Glomerular endothelial cell (primary cell): ENCODE measurements at regions not wholly inside any gene's neighbourhood (a gene's known extent, or its start where the extent isn't known, plus 50 kb on each side); places are given as distances from the start of the nearest gene placed in this dataset.

Source experiments
- DNase-seq: peaks from one replicate; pipeline ENCODE4 v3.0.0-alpha.2; 2011; ENCODE audit warnings: low read depth, low spot score; ENCODE audit errors: extremely low read depth

DNA sequence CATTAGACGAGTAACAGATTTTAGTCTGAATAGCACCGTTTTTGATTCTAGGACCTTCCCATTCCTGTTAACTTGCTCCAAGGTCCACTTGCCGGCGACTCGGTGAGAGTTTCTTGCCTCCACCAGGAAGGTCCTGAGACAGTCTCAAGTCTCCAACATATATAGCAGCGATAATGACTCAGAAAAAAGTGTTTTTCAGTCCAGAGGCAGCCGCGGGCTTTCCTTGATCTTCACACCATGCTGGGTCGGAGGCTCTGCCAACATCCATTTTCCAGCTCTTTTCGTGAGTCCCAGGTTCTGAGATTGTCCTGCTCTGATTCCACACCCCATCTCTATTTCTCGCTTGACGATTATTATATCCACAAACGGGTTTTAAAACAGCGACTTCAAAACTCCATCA is 170.5 kb downstream of the GPX5 start:
- no peak for DNase-seq

DNA sequence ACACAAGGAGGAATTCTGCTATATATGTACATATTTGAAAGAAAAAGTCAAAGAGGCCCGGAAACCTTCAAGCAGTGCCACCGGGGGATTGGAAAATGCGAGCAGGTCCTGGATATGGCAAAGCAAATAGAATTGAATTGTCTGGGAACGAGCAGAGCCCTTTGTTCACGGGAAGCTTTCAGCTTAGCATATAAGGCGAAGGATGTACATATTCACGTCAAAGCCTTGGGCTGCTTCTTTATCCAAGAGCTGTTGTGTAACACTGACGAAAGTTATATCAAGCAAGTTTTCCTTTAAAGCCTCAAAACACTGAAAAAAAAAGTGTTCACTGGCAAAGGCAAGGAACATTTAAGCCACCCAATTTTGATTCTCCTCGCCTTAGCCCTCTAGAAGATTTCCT is 171.0 kb downstream of the GPX5 start:
- no peak for DNase-seq

DNA sequence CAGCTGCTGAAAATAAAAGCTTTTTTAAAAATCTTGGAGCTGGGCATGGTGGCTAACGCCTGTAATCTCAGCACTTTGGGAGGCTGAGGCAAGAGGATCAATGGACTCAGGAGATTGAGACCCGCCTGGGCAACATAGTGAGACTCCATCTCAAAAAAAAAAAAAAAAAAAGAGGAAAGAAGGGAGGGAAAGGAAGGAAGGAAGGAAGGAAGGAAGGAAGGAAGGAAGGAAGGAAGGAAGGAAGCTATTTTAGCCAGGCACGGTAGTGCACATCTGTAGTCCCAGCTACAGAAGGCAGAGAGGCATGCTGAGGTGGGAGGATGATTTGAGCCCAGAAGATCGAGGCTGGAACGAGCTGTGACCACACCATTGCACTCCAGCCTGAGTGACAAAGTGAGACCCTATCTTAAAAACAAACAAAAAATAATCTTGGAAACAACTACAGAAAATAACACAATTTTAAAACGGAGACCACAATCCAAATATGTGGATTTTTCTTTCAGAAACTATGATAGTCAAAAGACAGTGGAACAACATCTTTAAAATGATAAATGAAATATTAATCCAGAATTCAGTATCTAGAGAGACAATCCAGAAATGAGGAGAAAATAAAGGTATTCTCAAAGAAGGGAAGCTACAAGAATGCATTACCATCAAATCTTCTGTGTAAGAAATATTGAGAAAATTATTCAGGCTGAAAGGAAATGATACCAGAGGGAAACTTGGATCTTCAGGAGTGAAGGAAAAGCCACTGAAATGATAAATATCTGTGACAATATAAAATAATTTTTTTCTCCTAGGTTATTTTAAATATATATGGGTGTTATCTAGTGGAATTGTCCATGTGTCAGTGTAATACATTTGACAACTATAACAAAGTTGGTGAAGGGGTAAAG is 182.0 kb downstream of the GPX5 start:
- no peak for DNase-seq

DNA sequence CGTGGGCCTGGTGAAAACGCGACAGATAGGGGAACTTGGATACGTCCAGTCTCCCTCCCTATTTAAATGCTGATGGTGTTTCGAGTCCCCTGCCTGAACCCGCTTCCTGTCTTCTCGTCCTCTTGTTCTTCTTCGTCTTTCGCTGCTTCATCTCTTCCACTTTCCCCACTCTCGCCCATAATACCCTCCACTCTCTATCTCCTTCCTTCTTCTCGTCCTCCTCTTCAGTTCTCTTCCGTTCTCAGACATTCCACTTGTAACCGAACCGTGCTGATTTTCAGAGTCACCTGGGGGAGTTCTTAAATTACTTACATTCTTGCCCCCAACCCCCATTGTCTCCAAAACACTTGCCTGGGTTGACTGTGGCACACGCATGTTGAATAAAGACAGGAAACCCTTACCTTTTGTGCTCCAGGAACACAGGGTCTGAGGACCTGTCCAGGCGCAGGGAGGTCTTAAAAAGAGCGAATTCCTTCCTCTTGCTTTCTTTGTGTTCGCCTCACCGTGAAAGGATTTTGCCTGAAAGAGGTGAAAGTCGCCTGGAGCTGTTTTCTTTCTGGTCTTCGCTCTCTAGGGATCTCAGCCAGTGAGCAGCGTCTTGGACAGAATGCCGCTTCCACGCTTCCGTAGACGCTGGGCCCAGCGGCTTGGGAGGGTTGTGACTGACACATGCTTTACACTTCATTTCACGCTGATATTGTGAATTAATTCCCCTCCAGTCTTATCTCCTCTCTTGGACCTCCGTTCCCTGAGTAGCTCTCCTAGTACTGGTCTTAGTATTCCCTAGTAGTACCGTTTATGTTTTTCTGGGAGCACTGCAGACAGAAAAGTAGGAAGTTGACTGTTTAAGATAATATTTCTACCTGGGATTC is 184.0 kb downstream of the GPX5 start:
- DNase-seq, result no peak

DNA sequence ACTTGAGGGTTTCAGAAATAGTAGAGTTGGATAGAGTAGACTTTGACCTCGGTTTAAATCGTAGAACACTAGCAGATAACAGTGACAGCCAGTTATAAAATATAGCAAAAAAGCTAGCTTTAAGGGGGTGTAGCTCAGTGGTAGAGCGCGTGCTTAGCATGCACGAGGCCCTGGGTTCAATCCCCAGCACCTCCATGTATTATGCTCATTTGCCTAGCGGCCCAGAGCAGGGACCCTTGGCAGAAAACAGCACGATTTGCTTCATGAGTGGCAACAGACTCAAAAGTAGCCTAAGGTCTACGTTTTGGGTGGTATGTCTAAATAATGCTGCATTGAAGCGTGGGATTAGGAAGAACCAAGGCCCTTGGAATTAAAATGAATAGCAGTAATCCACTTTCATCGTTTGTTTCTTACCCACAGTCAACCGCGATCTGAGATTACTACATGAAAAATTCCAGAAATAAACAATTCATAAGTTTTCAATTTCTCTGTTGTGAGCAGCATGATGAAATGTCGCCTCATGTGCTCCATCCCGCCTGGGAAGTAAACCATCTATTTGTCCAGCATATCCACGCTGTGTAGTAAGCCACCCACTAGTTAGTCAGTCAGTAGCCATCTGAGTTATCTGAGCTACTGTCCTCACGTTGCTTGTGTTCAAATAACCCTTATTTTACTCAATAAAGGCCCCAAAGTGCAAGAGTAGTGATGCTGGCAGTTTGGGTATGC is 184.9 kb downstream of the GPX5 start:
- DNase-seq, result no peak

DNA sequence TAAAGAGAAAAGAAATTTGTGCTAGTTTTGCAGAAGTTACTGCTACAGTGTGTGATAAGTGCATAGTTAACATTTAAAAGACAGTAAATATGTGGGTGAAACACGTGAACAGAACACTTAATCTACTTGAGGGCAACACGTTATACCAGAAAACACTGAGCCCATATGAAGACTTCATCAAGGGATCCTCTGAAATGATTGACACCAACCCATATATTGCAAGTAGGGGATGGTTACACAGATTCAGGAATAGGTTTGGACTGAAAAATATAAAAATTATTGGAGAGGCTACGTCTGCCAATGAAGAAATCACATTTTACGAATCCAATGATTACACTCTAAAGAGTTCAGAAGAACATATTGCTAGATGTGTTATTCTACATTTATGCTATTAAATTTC is 185.6 kb downstream of the GPX5 start:
- no peak for DNase-seq

DNA sequence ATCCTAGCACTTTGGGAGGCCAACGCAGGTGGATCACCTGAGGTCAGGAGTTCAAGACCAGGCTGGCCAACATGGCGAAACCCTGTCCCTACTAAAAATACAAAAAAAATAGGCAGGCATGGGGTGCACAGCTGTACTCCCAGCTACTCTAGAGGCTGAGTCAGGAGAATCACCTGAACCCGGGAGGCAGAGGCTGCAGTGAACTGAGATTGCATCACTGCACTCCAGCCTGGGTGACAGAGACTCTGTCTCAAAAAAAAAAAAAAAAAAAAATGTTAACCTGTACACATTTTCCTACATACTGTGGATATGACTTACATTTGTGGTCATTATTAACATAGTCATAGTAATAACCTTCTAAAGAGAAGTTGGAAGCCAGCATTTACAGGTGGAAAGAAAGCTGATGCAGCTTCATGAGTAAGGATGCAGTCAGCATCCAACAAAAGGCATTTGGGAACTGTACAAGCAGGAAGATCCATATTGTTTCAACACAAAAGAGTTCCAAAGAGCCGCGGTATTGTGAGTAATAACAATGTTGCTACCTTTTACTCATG is 186.2 kb downstream of the GPX5 start:
- no peak for DNase-seq

DNA sequence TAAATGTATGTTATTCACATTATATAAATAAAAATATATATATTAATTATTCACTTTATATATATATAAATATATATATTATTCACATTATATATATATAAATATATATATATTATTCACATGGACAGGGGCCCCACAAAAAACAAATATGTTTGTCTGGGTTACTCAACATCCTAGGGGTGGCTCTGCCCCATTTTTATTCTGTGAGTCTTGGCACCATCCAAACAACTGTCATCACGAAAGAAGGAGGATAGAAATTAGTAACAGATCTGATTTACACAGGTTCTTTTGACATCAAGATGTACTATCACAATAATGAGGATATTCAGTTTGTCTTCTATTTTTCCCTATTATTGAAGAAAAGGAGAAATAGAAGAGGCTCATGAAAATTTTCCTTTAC is 187.3 kb downstream of the GPX5 start:
- no peak for DNase-seq

DNA sequence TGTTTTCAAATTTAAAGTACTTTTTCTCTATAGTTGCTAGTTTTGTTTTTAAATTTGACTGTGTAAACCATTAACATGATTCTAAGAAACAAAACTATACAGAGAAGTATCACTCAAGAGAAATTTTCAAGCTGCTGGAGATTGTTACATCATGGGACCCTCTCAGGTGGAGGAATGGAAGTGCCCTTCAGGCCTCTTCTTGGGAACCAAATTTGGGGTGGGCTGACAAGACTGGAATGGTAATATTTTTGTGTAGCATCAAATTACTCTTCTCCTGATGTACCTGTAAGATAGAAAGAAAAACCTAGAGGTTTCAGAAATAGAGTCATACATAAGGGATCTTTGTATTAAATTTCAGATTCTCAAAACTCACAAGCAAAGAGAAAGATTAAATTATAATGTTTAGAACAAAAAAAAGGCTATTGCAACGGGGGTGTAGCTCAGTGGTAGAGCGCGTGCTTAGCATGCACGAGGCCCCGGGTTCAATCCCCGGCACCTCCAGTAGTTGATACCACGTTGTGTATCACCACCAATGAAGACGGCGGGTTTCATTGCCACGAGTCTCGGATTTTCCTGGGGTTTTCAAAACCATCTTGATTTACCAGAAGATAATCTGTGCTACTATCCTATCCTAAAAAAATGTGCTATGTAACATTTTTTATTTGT is 193.7 kb downstream of the GPX5 start:
- DNase-seq, result no peak

DNA sequence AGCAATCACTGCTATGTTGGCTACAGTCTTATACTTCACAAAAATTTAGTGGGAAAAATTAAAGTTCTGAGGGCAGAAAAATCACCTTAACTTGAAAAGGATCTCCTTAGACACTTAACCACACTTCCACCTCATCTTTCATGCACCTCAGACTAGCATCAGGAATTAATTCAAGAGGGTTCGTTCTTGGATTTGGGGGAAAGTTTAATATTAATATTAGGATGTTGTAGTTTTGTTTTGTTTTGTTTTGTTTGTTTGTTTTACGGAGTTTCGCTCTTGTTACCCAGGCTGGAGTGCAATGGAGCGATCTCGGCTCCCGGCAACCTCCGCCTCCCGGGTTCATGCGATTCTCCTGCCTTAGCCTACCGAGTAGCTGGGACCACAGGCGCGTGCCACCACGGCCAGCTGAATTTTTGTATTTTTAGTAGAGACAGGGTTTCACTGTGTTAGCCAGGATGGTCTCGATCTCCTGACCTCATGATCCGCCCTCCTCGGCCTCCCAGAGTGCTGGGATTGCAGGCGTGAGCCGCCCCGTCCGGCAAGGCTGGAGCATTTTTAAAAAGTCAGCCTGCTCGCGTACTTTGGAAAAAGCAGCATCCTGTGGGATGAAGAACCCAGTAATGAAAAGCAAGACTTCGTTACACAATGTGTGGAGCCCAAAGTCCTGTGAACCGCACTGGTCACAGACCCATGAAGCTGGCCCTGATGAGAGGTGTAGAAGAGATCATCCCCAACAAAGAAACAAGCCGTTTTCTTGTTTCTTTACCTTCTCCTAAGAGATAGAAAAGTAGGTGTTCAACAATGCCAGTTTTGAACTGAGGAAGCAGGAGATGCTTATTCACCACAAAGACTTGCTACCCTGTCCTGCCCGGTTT is 194.9 kb downstream of the GPX5 start:
- no peak for DNase-seq

DNA sequence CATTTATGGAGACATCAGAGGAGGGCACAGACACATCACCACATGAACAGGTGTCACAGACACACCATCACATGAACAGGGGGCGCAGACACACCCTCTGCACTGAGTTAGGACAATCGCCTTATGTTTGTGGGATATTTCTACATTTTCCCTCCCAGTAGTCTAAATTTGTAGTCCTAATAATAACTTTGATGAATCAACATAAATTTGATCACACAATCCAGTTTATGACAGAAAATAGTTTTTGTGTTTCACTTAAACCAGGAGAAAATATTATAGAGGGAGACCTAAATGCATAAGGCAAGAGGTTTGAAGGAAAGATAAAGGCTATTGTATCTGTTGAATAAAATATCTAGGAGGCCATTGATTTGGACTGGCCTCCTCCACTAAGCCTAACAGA is 195.7 kb downstream of the GPX5 start:
- no peak for DNase-seq

DNA sequence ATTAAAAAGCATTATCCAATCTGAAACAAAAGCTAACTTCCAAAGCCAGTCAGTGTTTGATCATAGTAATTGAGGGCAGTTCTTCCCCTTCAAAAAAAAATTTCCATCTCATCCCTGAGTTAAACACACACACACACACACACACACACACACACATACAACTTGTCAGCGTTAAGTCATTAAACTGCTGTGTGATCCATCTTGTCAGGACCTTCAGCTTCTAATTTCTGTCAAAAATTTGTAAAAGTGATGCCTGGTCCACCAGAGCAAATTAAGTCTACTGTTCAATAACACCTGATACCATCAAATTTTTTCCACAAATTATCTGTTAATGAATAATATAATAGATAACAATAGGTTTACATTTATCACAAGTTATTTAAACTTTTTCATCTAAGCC is 198.7 kb downstream of the GPX5 start:
- DNase-seq, result no peak

DNA sequence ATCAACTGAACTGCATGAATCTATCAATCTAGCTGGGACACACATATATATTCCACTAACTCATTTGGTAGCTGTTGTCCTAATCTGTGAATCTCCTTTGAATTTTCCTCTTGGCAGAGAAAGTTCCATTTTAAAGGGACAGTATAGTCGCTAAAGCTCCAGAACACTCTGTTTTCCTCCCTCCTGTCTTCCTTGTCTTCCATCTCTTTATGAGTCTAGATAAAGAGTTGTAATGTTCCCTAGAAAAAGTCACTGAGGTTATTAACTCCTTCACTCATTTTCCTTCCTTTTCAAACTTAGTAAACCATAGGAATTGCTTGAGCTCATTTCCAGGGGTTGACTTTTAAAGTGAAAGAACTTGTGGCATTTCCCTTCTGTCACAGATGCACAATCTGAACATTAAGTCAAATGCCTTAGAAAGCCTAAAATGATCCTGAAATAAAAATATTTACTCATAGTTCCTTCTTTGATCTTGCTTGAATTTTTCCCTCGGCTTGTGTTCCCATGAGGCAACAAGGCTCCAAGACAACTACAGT is 198.4 kb downstream of the TRIM27 start:
- DNase-seq, result no peak

DNA sequence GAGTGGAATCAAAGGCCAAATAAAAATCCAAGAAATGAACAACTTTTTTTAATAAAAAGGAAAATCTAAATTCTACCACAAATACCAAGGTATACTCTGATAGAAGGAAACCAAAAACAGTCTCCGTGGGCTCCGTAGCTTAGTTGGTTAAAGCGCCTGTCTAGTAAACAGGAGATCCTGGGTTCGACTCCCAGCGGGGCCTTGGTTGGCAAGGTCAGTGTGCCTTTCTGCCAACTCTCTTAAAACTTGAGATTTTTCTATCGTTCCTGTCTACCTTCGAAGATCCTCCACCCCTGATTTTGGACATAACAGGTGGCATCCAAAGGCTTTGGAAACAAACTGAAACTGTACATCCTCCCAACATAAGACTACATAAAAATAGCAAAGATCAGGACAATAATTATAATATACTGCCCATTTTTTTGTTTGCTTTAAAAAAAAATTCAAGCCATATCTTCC is 197.9 kb downstream of the TRIM27 start:
- no peak for DNase-seq

DNA sequence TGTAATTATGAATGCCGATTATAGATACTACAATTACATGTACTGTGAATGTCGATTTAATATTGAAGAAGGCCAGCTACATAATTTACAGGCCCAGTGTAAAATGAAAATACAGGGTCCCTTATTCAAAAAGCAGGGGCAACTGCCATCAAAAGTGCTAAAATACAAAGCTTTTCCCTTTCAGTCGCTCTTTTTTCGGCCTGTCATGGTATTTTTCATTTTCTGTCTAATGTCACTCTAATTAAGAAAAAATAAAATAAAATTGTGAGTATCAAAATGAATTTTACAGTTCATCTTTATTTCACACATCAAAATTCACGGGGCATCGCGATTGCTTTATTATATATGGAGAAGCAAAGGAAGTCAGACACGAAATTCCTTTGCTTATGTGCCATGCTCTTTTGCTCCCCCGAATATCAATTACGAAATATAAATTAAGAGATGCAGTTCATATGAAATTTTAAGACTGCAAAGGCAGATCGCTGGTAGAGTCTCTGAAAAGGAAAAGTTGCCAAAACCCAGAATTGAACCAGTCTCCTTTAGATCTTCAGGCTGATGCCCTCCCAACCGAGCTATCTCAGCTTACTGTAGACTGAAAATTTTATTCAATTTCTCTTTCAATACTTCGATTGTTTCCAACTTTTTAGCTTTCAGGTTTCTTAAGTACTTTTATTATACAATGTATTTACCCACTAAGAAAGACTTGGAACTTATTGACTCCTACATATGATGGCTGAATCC is 197.0 kb downstream of the TRIM27 start:
- DNase-seq, result no peak

DNA sequence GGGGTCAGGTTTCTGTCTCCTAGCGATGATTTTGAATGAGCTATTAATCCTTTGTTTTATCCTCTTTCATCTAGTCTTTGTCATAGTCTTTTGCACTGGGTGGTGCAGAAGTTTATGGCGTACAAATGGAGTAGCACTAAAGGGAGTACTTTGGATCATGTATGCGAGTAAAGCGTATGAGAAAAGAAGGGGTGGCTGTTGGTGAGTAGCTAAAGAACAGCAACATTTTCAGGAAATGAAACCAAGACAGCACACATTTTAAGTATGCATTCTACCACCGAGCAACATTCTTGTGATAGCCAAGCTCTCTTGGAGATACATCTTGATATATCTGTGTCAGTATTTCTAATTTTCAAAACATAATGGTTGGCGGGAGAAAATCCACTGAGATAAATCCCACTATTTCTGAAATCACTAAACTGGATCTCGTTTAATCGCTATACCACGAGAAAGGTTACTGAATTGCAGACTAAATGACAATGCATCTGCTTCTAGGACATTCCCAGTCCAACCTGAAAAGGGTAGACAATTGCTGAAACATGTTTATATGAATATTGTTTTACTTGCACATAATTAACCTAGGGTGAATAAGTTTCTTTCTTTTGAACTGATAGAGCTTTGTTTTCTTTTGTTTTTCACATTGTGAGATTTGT is 196.1 kb downstream of the TRIM27 start:
- DNase-seq, result no peak

DNA sequence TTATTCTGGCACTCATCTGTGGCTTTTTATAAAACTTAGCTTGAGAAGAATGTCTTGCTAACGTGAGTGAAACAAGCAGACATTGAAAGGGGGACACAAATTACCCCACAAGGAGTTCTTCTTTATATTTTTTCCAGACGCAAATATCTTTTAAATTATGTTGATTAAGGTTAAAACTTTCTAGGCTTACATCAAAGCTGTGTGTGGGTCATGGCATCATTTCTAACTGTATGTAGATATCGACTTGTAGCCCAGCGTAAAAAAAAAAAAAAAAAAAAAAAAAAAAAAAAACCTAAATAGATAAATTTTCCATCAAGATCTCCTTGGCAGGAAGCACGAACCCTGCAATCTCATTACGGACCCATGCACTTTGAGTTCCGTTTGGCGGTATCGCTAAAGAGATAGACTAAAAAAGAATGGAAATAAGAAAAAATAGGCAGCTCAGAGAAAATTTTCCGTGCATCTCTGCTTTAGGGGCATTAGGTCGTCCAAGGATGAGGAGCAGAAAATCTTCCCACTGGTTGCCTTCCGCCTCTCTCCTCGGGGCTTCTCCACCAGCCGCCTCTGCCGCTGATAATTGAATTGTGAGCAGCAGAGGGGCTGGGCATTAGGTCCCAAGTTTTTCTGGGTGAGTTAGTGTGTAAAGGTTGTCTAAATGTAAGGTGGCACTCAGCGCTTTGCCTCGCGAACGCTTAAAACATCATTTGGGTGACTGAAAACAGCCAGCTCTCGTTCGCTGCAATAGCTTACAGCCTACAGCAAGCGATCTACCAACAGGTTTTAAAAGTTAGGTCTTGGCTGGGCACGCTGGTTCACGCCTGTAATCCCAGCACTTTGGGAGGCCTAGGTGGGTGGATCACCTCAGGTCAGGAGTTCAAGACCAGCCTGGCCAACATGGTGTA is 194.0 kb downstream of the TRIM27 start:
- no peak for DNase-seq
